ENCODE measurements at regions not wholly inside any gene's neighbourhood (a gene's known extent, or its start where the extent isn't known, plus 50 kb on each side); places are given as distances from the start of the nearest gene placed in this dataset.

DNA sequence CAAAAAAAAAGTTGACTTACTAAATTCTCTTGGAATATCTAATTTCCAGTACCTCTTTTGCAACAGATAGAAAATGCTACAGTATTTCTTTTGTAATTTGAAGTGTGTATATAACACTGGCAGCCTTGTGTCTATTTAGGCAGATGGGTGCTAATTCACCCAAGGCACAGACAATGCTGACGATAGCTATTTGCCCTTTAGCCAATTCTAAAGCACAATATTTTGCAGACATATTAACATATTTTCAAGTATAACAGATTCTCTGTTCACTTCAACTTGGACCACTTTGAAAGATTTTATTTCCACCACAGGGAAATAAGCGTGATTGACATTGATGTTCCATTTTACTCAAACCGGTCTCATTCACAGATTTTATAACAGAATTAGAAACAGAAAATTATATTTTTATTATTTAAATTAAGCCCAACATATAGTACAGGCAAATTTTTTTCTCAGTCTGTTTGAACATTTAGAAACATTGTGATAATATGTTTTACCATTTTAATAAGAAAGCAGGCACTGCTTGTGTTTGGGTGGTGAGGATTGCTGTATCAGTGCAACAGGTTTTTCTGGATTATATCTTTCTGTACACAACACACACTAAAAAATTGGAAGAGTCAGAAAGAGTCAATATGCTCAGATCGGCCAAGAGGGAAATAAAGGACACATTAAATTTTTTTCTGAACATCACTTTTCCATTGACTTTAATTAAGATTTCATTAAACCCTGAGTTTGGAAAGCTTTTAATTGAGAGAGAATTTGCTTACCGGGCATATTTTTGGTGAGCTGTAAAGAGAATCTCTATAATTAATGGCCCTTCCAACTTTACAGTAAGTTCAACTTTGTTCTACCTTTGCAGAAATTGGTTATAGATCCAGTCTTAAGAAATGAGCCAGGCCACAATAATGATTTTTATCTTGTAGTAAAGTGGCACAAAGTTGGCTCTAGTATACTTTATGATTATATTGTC lies 327.3 kb upstream of the NR2F2 start:
- TF ChIP-seq CTCF (IDR thresholded peaks at IDR 0.05) (no peak), POLR2A (IDR thresholded peaks at IDR 0.05) (no peak)
